Activated CD8-positive, alpha-beta memory T cell treated with anti-CD3 and anti-CD28 coated beads for 48 hours (primary cell): ENCODE measurements at regions not wholly inside any gene's neighbourhood (a gene's known extent, or its start where the extent isn't known, plus 50 kb on each side); places are given as distances from the start of the nearest gene placed in this dataset.

Source experiments
- DNase-seq, 3 experiments: peaks; one replicate each; pipeline ENCODE4 v3.0.0-alpha.2; 2020; ENCODE audit warnings: low read depth in 2 of 3, low spot score in 2 of 3

- no peak for DNase-seq
These were observed 678.8 kb downstream of the INHBA start for GRCh38 chr7:41024126-41024525.

DNA sequence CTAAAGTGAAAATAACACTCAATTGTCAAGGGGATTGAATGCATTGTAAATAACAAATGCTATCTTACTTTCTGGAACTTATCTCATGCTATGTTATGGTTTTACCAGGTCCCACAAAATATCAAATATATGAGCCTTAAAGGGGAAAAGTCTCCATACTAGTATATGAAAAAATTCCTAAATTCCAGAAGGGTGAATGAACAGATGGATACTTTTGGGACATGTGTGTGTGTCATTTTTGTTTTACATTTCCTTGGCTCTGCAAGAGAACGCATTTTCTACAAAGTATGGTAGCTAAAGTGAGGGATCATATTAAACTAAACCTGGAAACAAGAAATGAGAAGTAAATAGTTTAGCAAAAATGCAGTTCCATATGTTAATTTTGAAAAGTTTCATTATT, 682.8 kb downstream of the INHBA start:
- DNase-seq = no peak

- DNase-seq = no peak
These were observed 689.8 kb downstream of the INHBA start for GRCh38 chr7:41013117-41013516.

- DNase-seq = no peak
These were observed 690.8 kb downstream of the INHBA start for GRCh38 chr7:41012041-41012440.

- DNase-seq = no peak
These were observed 691.9 kb downstream of the INHBA start for GRCh38 chr7:41010967-41011366.

- DNase-seq = no peak
These were observed 692.5 kb downstream of the INHBA start for GRCh38 chr7:41010418-41010817.

- DNase-seq = no peak
These were observed 695.1 kb downstream of the INHBA start for GRCh38 chr7:41007811-41008210.

GRCh38 chr7:41007351-41007751, 695.5 kb downstream of the INHBA start:
- DNase-seq = no peak

GRCh38 chr7:41006306-41006995, 696.4 kb downstream of the INHBA start:
- DNase-seq = no peak

GRCh38 chr7:41005374-41005901, 697.5 kb downstream of the INHBA start:
- DNase-seq = no peak

DNA sequence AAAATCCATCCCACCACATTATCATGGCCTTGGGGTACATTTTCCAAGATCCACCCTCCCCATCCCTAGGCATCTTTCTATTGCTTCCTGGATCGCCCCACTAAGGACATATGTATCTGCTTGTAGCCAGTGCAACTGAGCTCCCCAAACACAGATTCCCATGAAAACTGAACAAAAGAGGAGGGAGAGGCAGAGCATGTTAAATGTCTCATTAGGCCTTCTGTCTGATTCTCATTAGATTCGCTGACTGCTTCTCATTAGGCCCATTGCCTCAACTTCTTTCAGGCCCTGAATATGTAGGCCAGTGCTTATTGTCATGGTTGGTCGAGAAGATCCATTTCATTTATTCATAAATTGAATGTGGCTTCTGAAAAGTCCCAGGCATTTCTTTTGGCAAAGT, 698.9 kb downstream of the INHBA start:
- no peak for DNase-seq

GRCh38 chr7:41003611-41003940, 699.3 kb downstream of the INHBA start:
- DNase-seq = no peak

DNA sequence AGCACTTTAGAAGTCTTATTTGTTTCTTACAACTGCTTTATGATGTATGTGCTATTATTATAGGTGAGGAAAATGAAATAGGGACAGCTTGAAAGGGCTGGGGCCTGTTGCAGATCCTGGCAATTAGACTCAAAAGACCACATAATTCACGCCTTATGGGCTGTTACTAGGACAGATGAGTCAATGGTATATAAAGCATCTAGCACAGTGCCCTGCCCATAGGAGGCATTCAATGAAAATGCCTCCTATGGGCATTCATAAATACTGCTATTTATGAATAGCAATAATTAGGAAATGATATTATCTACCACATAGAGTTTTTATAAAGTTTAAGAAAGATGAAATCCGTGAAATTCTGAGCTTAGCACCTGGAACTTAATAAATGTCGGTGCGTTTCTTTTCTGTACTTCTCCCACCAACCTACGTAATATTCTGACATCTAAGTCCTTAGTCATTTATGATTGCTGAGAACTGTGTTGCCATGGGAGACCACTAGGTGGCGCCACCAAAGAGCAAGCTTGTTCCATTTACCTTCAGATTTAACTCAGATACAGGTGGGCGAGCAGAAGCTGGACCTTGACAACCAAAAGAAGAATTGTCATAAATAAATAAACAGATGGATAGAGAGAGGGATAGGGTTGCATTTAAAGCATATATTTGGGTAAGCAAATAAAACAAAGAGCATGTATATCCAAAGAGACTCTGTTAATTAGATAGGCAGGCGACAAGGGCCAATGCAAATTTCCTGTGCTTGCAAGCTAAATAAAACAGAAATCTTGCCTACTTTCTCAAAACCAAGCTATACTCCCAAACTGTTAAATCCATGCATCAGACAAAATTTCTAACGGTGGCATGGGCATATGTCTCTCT, 699.9 kb downstream of the INHBA start:
- DNase-seq = peak in 2 of 3 experiments; percentile 2 to 30

GRCh38 chr7:41000042-41000441, 702.8 kb downstream of the INHBA start:
- DNase-seq = no peak

DNA sequence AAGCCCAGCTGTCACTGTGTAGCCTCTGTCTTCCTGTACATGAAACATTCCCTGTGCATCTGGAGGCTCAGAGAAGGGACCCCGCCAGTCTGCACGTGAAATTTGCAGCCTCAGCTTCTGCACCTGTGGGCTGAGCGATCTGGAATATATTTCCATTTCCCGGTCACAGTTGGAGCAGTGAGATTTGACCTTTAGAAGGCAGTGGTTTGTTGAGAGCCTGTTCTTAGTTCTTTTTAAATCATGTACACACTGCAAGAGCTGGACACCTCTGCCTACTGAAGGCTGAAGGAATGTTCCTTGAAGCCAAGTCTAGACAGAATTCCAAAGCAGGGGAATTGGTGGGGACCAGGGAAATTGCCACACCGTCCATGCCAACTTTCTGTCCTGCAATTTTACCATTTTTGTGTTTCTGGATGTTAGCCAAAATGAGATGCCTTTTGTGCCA, 706.6 kb downstream of the INHBA start:
- DNase-seq = no peak

DNA sequence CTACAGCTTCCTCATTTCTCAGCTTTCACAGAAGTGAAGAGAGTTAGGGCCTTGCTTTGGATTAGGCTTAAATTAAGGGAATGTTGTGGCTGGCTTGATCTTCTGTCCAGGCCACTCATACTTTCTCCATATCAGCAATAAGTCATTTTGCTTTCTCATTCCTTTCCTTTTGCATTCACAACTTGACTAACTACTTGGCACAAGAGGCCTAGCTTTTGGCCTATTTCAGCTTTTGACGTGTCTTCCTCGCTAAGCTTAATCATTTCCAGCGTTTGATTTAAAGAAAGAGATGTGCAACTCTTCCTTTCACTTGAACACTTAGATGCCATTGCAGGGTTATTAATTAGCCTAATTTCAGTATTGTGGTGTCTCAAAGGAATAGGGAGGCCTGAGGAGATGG, 712.0 kb downstream of the INHBA start:
- no peak for DNase-seq

DNA sequence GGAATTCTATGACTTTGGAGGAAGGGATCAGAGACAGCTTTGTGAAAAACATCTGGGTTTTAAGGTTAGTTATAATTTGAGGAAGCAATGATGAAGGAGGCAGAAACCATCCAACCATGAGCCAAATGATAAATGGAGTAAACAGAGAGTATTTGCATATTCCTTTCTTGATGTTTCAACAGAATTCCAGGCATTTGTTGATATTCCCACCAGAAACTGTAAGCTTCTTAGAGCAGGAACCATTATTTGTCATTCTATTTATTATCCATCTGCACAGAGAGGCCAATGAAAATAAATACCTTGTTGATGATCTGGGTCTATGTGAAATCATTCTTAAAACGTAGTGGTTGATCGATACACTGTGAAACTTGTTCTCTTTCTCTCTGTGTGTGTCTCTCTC, 715.3 kb downstream of the INHBA start:
- DNase-seq = no peak

DNA sequence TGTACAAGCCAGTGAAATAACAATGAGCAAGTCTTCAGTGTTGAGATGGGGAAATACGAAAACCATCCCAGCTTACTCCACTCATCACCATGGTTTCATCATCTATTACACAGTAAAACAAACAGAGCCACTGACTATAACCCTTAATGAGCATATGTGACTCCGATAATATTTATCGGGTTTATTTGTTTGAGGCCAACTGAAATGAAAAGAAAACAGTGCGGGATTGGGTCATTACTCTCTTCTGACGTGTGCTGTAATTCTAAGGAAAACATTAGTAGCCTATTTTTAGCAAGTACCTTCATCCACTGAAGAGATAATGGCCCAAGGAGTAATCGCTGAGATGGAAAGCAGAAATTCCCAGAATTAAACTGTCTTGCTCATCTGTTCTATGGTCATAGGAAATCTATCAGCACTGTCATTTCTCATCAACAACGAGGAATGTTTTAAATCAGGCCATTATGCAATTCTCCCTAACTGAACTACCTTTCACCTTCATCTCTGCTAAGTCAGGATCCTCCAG, 716.5 kb downstream of the INHBA start:
- no peak for DNase-seq

DNA sequence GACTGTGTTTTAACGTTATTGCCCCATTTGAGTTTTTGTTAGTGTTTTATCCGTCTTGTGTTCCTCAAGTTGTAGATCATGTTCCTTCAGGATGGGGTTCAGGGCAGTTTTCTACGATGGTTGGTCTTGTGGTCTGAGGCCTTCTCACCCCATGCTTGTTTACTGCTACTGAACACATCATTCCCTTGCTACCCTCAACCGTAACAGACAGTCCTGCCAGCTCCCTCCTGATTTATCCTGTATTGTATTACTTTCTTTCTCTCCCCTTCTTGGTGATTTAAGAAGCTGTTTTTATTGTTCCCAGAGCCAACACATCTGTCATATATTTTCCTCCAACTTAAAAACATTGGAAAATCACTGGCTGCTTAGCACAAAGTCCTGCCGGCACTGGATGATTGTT, 719.8 kb downstream of the INHBA start:
- no peak for DNase-seq

GRCh38 chr7:40979296-40979695, 723.6 kb downstream of the INHBA start:
- no peak for DNase-seq

DNA sequence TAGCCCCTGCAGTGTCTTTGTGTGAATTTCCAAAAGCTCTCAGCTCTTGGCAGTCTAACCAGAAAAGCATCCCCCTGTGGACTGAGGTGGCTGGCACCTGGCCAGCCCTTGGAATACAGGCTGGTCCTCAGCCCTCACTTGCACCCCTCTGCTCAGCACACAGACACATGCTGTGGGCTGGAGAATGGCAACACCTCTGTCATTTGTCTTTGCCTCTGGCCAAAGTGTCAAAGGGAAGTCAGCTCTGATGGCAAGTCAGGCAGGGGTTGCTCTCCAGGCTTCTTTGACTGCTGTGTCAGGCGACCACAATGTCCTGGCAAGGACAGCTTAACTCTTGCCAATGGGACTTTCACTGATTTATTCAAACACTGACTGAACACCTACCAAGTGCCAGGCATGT, 724.8 kb downstream of the INHBA start:
- no peak for DNase-seq

- no peak for DNase-seq
These were observed 725.4 kb downstream of the INHBA start for GRCh38 chr7:40977533-40977932.
